ENCODE measurements at regions not wholly inside any gene's neighbourhood (a gene's known extent, or its start where the extent isn't known, plus 50 kb on each side); places are given as distances from the start of the nearest gene placed in this dataset.
"Not testable (repeated sequence)": the region's sequence is repeated elsewhere in the genome, so short reads cannot be mapped to it uniquely, and the experiment has no call there.

GRCh38 chr5:51661646-51662265, 278.5 kb downstream of the ISL1 start:
- no peak for DNase-seq

DNA sequence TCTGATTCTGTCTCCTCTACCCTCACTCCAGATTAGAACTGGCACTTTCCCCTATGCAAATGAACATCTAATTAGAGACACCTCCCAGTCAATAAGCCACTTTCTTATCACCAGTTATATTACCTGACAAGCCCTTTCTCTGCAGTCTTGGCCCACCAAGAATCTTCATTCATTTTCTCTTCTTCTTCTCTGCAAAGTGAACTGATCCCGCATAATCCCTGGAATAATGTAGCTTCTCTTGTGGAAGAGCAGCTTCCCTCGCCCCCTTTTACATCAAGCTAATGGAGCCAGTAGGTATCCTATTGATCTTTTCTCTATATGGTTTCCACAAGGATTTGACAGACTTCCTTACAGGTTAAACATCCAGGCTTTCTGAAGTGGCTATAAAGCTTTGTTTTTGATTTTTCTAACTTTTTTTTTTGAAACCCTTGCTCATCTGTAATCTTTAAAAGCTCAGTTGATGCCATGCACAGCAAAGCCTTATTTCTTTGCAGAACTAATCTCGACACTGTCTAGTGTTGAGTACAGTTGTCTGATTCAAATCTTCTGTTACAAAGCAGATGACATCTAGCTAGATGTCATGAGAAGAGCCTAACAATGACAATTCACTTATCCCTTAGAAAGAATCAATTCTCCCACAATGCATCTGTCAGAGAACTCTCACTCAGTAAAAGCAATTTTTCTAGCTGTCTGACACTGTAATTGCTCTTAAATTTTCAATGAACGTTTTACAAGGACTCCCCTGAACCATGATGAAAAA, 281.4 kb downstream of the ISL1 start:
- DNase-seq, result peak; percentile 44

GRCh38 chr5:51665251-51665593, 282.0 kb downstream of the ISL1 start:
- no peak for DNase-seq

DNA sequence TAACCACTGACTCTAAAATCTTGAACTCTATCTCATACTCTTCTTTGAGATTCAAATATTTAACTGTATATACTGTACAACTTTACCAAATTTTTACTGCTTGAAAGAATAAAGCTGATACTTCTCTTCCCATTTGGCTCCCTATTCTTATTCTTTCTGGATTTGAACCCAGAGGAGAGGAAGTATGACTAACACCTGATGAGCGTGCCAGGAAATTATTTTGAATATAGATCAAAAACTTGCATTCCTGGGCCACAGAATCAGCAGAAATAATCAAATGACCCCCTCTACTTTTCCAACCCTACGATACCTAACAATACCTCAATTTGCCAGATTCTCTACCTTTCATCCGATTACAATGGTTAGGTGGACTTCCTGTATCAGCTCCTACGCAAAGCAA, 285.8 kb downstream of the ISL1 start:
- no peak for DNase-seq

GRCh38 chr5:51678330-51678729, 295.1 kb downstream of the ISL1 start:
- no peak for DNase-seq

DNA sequence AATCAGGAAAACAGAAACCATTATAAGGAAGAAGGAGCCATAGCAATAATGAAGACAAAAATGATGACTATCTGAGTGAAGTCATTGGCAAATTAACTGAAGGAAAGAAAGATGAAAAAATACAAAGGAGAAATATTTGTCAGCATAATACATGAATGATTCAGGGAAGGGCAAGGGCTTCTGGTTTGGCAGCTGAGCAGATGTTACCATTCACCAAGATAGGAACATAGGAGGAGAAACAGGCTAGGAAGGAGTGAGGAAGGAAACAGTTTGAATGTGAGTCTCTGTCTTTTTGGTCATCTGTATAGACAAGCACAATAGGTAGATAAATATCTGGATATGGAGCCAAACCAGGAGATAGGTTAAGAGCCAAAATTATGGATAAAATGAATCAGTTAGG, 296.0 kb downstream of the ISL1 start:
- no peak for DNase-seq

- no peak for DNase-seq
Observed at GRCh38 chr5:51684794-51685355, 301.6 kb downstream of the ISL1 start.

- DNase-seq, result no peak
Observed at GRCh38 chr5:51685419-51685818, 302.2 kb downstream of the ISL1 start.

DNA sequence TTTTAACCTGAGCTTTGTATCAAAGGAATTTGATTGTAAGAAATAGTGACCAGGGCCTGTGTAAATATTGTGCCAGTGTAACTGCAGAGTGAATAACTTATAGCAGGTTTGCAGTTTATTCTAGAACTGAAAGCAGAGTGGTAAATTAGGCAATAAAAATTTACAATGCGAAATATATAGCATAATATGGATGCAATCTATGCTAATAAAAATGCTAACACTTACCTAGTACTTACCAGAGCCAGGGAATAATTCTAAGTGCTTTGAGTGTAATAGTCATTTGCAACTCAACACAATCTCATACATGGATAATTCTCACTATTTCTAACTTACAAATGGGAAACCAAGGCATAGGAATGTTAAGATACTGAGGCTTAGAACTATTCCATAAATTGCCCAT, 303.4 kb downstream of the ISL1 start:
- DNase-seq, result no peak

GRCh38 chr5:51691538-51692079, 308.4 kb downstream of the ISL1 start:
- DNase-seq, result no peak

DNA sequence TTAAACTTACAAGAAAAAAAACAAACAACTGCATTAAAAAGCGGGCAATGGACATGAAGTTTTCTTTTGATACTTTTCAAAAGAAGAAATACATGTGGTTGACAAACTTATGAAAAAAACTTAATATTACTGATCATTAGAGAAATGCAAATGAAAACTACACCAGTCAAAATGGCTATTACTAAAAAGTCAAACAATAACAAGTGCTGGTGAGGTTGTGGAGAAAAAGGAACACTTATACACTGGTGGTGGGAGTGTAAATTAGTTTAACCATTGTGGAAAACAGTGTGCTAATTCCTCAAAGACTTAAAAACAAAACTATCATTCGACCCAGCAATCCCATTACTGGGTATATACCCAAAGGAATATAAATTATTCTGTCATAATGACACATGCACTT, 311.6 kb downstream of the ISL1 start:
- DNase-seq, result no peak

- no peak for DNase-seq
Observed at GRCh38 chr5:51696122-51696521, 312.9 kb downstream of the ISL1 start.

DNA sequence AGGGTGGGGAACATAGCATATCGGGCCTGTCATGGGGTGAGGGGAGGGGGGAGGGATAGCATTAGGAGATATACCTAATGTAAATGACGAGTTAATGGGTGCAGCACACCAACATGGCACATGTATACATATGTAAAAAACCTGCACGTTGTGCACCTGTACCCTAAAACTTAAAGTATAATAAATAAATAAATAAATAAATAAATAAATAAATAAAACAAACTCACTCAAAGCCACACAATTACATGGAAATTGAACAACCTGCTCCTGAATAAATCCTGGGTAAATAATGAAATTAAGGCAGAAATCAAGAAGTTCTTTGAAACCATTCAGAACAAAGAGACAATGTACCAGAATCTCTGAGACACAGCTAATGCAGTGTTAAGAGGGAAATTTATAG, 318.8 kb downstream of the ISL1 start:
- DNase-seq, result not testable (repeated sequence)

- no peak for DNase-seq
Observed at GRCh38 chr5:51712201-51712600, 329.0 kb downstream of the ISL1 start.

DNA sequence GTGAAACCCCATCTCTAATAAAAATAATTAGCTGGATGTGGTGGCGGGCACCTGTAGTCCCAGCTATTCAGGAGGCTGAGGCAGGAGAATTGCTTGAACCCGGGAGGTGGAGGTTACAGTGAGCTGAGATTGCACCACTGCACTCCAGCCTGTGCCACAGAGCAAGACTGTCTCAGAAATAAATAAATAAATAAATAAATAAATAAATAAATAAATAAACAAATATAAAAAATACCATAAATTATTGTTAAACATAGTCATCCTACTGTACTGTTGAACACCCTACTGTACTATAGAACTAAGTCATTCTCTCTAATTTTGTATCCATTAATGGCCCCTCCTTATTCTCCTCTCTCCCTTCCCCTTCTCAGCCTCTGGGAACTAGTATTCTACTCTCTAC, 332.2 kb downstream of the ISL1 start:
- not testable (repeated sequence) for DNase-seq

DNA sequence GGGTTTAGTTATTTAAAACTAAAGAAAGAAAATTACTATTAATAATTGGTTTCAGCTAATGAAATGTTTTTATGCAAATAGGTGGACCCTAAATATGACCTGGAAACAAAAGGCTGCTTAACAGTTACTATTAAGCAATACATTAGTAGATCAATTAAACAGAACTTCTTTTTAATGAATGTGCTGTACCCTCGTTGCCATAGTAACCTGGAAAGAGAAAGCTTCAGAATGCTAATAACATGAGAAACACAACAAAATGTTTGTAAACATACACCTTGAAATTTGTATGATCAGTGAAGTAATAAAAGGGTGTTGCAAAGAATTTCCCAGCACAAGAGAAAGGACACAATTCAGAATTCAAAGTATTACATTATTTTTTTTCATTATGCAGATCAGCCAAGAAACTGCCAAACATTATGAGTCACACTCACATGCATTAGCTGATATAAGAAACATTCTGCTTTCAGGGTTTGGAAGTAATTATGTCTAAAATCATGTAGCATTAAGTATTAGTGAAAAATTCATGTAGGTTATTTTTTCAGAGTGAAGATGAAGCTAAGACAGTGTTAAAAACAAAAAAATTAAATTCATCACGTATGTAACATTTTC, 348.3 kb downstream of the ISL1 start:
- no peak for DNase-seq

DNA sequence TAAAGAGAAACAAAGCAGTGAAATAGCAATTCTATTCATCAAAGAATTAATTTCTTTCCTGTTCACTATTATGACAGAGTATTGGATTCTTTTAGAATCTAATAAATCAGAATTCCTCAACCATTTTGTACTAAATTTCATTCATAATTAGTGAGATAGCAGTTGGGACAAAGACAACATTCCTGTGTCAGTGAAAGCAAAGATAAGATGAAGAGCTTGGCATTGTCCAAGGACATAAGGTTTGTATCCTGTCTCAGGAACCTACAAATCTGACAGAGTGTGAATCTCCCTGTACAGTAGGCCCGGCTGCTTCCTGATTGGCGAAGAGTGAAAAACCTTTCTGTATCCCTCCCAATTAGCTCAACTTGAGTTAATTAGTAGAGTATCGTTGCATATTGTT, 349.1 kb downstream of the ISL1 start:
- DNase-seq, result no peak

GRCh38 chr5:51734677-51735076, 351.4 kb downstream of the ISL1 start:
- no peak for DNase-seq

- DNase-seq, result no peak
Observed at GRCh38 chr5:51746023-51746422, 362.8 kb downstream of the ISL1 start.

- no peak for DNase-seq
Observed at GRCh38 chr5:51748647-51749046, 365.4 kb downstream of the ISL1 start.
